HepG2 (cell line): ENCODE measurements at regions not wholly inside any gene's neighbourhood (a gene's known extent, or its start where the extent isn't known, plus 50 kb on each side); places are given as distances from the start of the nearest gene placed in this dataset.

ENCODE experiments used
- ATAC-seq: fragments of 200-7000 bp; cut with Tn5 transposase; 3 replicates; pipeline ENCODE4 v1.9.1; 2020; ENCODE audit warnings: mild to moderate bottlenecking, moderate library complexity
- BruUV-seq: library from RNA; stranded (reverse); fragments of 400-500 nt; replicated peaks from 2 replicates; lab custom pipeline; 2021; lab: Mats Ljungman, UMichigan
- CTCF ChIA-PET: fragments of 300-600 bp; formaldehyde crosslinking; extraction: SDS; loops from one replicate; lab custom pipeline; 2021; ENCODE audit warnings: low total read pairs, inconsistent platforms, low intra/inter-chr PET ratio; lab: Yijun Ruan, JAX
- POLR2A ChIA-PET: fragments of 350-600 bp; sonication (Branson Sonifier 250); formaldehyde crosslinking; loops from one replicate; lab custom pipeline; 2020; ENCODE audit warnings: antibody characterized with exemption, inconsistent platforms; lab: Yijun Ruan, JAX
- DNase-seq: peaks from one replicate; pipeline ENCODE4 v3.0.0-alpha.2; 2015; ENCODE audit warnings: low spot score
- FAIRE-seq: peaks from 3 replicates; lab custom pipeline; 2011; peaks lifted over from hg19 to GRCh38; lab: Jason Lieb, UNC
- H2AFZ ChIP-seq: one replicate; pipeline ENCODE4 v1.6.1; 2011; ENCODE audit warnings: low read length, inconsistent platforms
- H3K27ac ChIP-seq: fragments of 300-600 bp; 3 replicates; pipeline ENCODE4 v1.8.0; 2011; ENCODE audit warnings: mixed run types, mild to moderate bottlenecking, mixed read lengths, low read length, inconsistent platforms; ENCODE audit not compliant: insufficient read depth; ENCODE audit errors: extremely low read length
- H3K27me3 ChIP-seq, 2 experiments: fragments of 200-600 bp in 1 of 2; 2 replicates in 1 of 2; 3 replicates in 1 of 2; pipeline versions ENCODE4 v1.6.0 to v1.8.0; 2011; ENCODE audit warnings: low read length in 2 of 2, mild to moderate bottlenecking in 2 of 2, moderate library complexity in 2 of 2, inconsistent platforms in 1 of 2; ENCODE audit not compliant: insufficient read depth in 2 of 2, control insufficient read depth in 1 of 2
- H3K36me3 ChIP-seq, 2 experiments: fragments of 200-600 bp in 1 of 2; replicated peaks in 1 of 2; 2 replicates in 1 of 2; 3 replicates in 1 of 2; pipeline versions ENCODE4 v1.5.1 to v1.8.0; 2011; ENCODE audit warnings: low read length in 2 of 2, inconsistent platforms in 1 of 2; ENCODE audit not compliant: insufficient read depth in 2 of 2, control insufficient read depth in 1 of 2
- H3K4me1 ChIP-seq: 2 replicates; pipeline ENCODE4 v1.5.1; 2012; ENCODE audit warnings: low read length, inconsistent platforms; ENCODE audit not compliant: insufficient read depth
- H3K4me2 ChIP-seq: 2 replicates; pipeline ENCODE4 v1.6.0; 2011; ENCODE audit warnings: low read depth, low read length, inconsistent platforms
- H3K4me3 ChIP-seq, 3 experiments: fragments of 200-600 bp in 1 of 3; sonication (generic), shearing (Covaris generic) in 1 of 3; replicated peaks in 1 of 3; 2 replicates each; pipeline ENCODE4 v1.5.1; 2011 to 2016; ENCODE audit warnings: low read length in 3 of 3, inconsistent platforms in 2 of 3, low read depth in 2 of 3, mild to moderate bottlenecking in 2 of 3, control low read depth in 1 of 3, mixed read lengths in 1 of 3; ENCODE audit not compliant: insufficient read depth in 1 of 3
- H3K79me2 ChIP-seq: one replicate; pipeline ENCODE4 v1.6.1; 2011; ENCODE audit warnings: low read length, inconsistent platforms; ENCODE audit not compliant: insufficient read depth
- H3K9ac ChIP-seq: 2 replicates; pipeline ENCODE4 v1.6.0; 2011; ENCODE audit warnings: mild to moderate bottlenecking, low read depth, low read length, inconsistent platforms; ENCODE audit not compliant: insufficient read depth
- H3K9me3 ChIP-seq: 2 replicates; pipeline ENCODE4 v1.5.1; 2012; ENCODE audit warnings: mild to moderate bottlenecking, low read length
- H4K20me1 ChIP-seq: 2 replicates; pipeline ENCODE4 v1.6.0; 2011; ENCODE audit warnings: inconsistent platforms, mild to moderate bottlenecking, low read length, moderate library complexity; ENCODE audit not compliant: insufficient read depth
- AHDC1 ChIP-seq: sonication (generic); formaldehyde crosslinking; IDR thresholded peaks from 2 replicates; pipeline ENCODE4 v1.5.1; 2020; ENCODE audit warnings: mild to moderate bottlenecking, missing genetic modification reagents, borderline replicate concordance
- KAT8 ChIP-seq: IDR thresholded peaks from 2 replicates; pipeline ENCODE4 v1.6.1; 2016; ENCODE audit warnings: missing genetic modification reagents, missing compliant biosample characterization
- MAFF ChIP-seq: IDR thresholded peaks from 2 replicates; pipeline ENCODE4 v1.6.1; 2011; ENCODE audit warnings: low read depth, low read length, improper control_type of control experiment
- MAFK ChIP-seq, 2 experiments: IDR thresholded peaks in 1 of 2; conservative IDR thresholded peaks in 1 of 2; 2 replicates each; pipeline ENCODE4 v1.6.1; 2011; ENCODE audit warnings: improper control_type of control experiment in 2 of 2, low read length in 2 of 2
- WGBS: methylation state at CpG from one replicate; pipeline ENCODE4 v1.1.6; 2017; ENCODE audit warnings: low lambda C conversion rate; 5-methylcytosine and 5-hydroxymethylcytosine counted together
- in situ Hi-C: cut with HindIII; loops from 2 replicates; pipeline ENCODE4 v1.10.0; 2017; ENCODE audit warnings: low pct_unique_long_range_greater_than_20kb; ENCODE audit not compliant: extremely low pct_ligation_motif_present
- intact Hi-C: fragments of 100-400 bp; cut with micrococcal nuclease; formaldehyde crosslinking; loops from one replicate; pipeline ENCODE4 v1.10.0; 2022; ENCODE audit not compliant: unreplicated experiment

GRCh38 chrX:42362219-42362618 is 415.7 kb downstream of the PPP1R2C start:
- H4K20me1 ChIP-seq: no peaks in the 10 kb centered on the region
- H2AFZ ChIP-seq: no peak overlapping the region
- no peaks in the 10 kb centered on the region for H3K4me1 ChIP-seq
- H3K4me3 ChIP-seq: no peak overlapping the region
- H3K4me2 ChIP-seq: no peak overlapping the region
- BruUV-seq: no TSS peak
- WGBS: 42% methylated on average over 1 of the region's 1 CpG
- TF ChIP-seq AHDC1 (CRISPR knock-in tag): no peak
- TF ChIP-seq MAFK (conservative IDR thresholded peaks at IDR 0.05 in 1 of 2, IDR thresholded peaks at IDR 0.05 in 1 of 2; ENCODE audit: low read length in 2 of 2): peak; percentile 92 to 96
- no peak for TF ChIP-seq KAT8 (CRISPR knock-in tag)
- peak; percentile 97 for TF ChIP-seq MAFF
- TF ChIP-seq, all 625 proteins: peak for 2
- ChIA-PET CTCF (no interaction called here), POLR2A (no interaction called here)
- H3K27ac ChIP-seq: no peak overlapping the region
- no peak for ATAC-seq
- H3K9ac ChIP-seq: no peak overlapping the region
- no peak for DNase-seq
- intact Hi-C loops: no loop called here
- in situ Hi-C loops: no loop called here
- H3K36me3 ChIP-seq: no peaks in the 10 kb centered on the region
- H3K79me2 ChIP-seq: no peaks in the 10 kb centered on the region
- H3K27me3 ChIP-seq: no peaks in the 10 kb centered on the region
- FAIRE-seq: no peak
- H3K9me3 ChIP-seq: no peaks in the 10 kb centered on the region
